CD14-positive monocyte (primary cell): ENCODE measurements at regions not wholly inside any gene's neighbourhood (a gene's known extent, or its start where the extent isn't known, plus 50 kb on each side); places are given as distances from the start of the nearest gene placed in this dataset.

Source experiments
- DNase-seq, 3 donors: peaks; one replicate each; pipeline ENCODE4 v3.0.0-alpha.2; 2011 to 2022
- H2AFZ ChIP-seq: 2 replicates; pipeline ENCODE4 v1.6.0; 2012; ENCODE audit warnings: mild to moderate bottlenecking, low read depth, low read length, inconsistent platforms; ENCODE audit not compliant: insufficient read depth, poor library complexity, severe bottlenecking
- H3K27ac ChIP-seq, 2 donors: 1 replicate in 1 of 2; 2 replicates in 1 of 2; pipeline ENCODE4 v1.5.1; 2012 to 2013; ENCODE audit warnings: low read length in 2 of 2, control low read depth in 1 of 2, inconsistent platforms in 1 of 2, low read depth in 1 of 2, mild to moderate bottlenecking in 1 of 2
- H3K27me3 ChIP-seq, 2 donors: one replicate each; pipeline versions ENCODE4 v1.6.0 to v1.6.1; 2011 to 2013; ENCODE audit warnings: low read length in 2 of 2; ENCODE audit not compliant: control insufficient read depth in 2 of 2, insufficient read depth in 2 of 2
- H3K36me3 ChIP-seq, 2 donors: replicated peaks in 1 of 2; 1 replicate in 1 of 2; 2 replicates in 1 of 2; pipeline versions ENCODE4 v1.5.1 to v1.6.1; 2012 to 2013; ENCODE audit warnings: low read length in 2 of 2, control low read depth in 1 of 2, inconsistent platforms in 1 of 2, mild to moderate bottlenecking in 1 of 2; ENCODE audit not compliant: insufficient read depth in 2 of 2, control insufficient read depth in 1 of 2
- H3K4me1 ChIP-seq, 2 donors: 1 replicate in 1 of 2; 2 replicates in 1 of 2; pipeline versions ENCODE4 v1.5.1 to v1.6.1; 2012 to 2013; ENCODE audit warnings: low read length in 2 of 2, control low read depth in 1 of 2, inconsistent platforms in 1 of 2, mild to moderate bottlenecking in 1 of 2, moderate library complexity in 1 of 2; ENCODE audit not compliant: insufficient read depth in 2 of 2, control insufficient read depth in 1 of 2
- H3K4me2 ChIP-seq: replicated peaks from 2 replicates; pipeline ENCODE3; 2012; ENCODE audit warnings: low read length, moderate library complexity, mild to moderate bottlenecking; ENCODE audit not compliant: poor library complexity, severe bottlenecking; ENCODE audit errors: extremely low read depth
- H3K4me3 ChIP-seq, 3 experiments: fragments of 200-600 bp in 1 of 3; sonication (generic) in 1 of 3; replicated peaks in 1 of 3; 1 replicate in 2 of 3; 2 replicates in 1 of 3; pipeline ENCODE4 v1.5.1; 2011 to 2013; ENCODE audit warnings: low read length in 3 of 3, mild to moderate bottlenecking in 3 of 3, control low read depth in 2 of 3, low read depth in 2 of 3, inconsistent platforms in 1 of 3, moderate library complexity in 1 of 3
- H3K79me2 ChIP-seq: 2 replicates; pipeline ENCODE4 v1.6.0; 2012; ENCODE audit warnings: mild to moderate bottlenecking, control low read depth, inconsistent platforms, low read length, moderate library complexity; ENCODE audit not compliant: insufficient read depth
- H3K9ac ChIP-seq: 2 replicates; pipeline ENCODE4 v1.6.0; 2017; ENCODE audit warnings: low read length, mild to moderate bottlenecking; ENCODE audit not compliant: insufficient read depth, poor library complexity, severe bottlenecking
- H3K9me3 ChIP-seq, 2 donors: replicated peaks in 1 of 2; 1 replicate in 1 of 2; 2 replicates in 1 of 2; pipeline versions ENCODE4 v1.5.1 to v1.6.1; 2012 to 2013; ENCODE audit warnings: low read length in 2 of 2, control low read depth in 1 of 2; ENCODE audit not compliant: control insufficient read depth in 1 of 2, insufficient read depth in 1 of 2
- H4K20me1 ChIP-seq: 2 replicates; pipeline ENCODE4 v1.6.0; 2012; ENCODE audit warnings: mild to moderate bottlenecking, low read length, control low read depth, moderate library complexity; ENCODE audit not compliant: insufficient read depth
- H3K27ac Mint-ChIP-seq, 7 donors: one replicate each; pipeline ENCODE4 v1.8.0; 2020; ENCODE audit warnings: mild to moderate bottlenecking in 7 of 7, mixed read lengths in 7 of 7, moderate library complexity in 6 of 7, inconsistent platforms in 2 of 7
- H3K27me3 Mint-ChIP-seq, 3 donors: one replicate each; pipeline ENCODE4 v1.8.0; 2021 to 2022; ENCODE audit warnings: low read depth in 3 of 3, mild to moderate bottlenecking in 3 of 3, mixed read lengths in 3 of 3, moderate library complexity in 3 of 3, inconsistent platforms in 1 of 3
- H3K36me3 Mint-ChIP-seq, 2 donors: one replicate each; pipeline ENCODE4 v1.8.0; 2020; ENCODE audit warnings: mixed read lengths in 2 of 2, inconsistent platforms in 1 of 2, mild to moderate bottlenecking in 1 of 2
- H3K4me1 Mint-ChIP-seq: one replicate; pipeline ENCODE4 v1.8.0; 2020; ENCODE audit warnings: mild to moderate bottlenecking, mixed read lengths
- H3K4me3 Mint-ChIP-seq, 2 donors: one replicate each; pipeline ENCODE4 v1.8.0; 2020; ENCODE audit warnings: mild to moderate bottlenecking in 2 of 2, mixed read lengths in 2 of 2, moderate library complexity in 1 of 2
- H3K9me3 Mint-ChIP-seq, 7 donors: one replicate each; pipeline ENCODE4 v1.8.0; 2020 to 2022; ENCODE audit warnings: mixed read lengths in 7 of 7, mild to moderate bottlenecking in 6 of 7, moderate library complexity in 6 of 7, inconsistent platforms in 2 of 7
- WGBS: methylation state at CpG from one replicate; pipeline ENCODE4 v1.1.5; 2013; ENCODE audit warnings: missing lambda C conversion rate; ENCODE audit not compliant: insufficient coverage; 5-methylcytosine and 5-hydroxymethylcytosine counted together
- intact Hi-C, 2 donors: fragments of 100-400 bp; cut with micrococcal nuclease; formaldehyde crosslinking; loops; one replicate each; pipeline versions ENCODE4 v1.15.0 to v1.15.1; 2023
- TF ChIP-seq, protein P1 (sequence below): fragments of 200-600 bp; IDR thresholded peaks from one replicate; pipeline ENCODE4 v1.8.0; 2022; ENCODE audit warnings: antibody characterized with exemption, mild to moderate bottlenecking

DNA sequence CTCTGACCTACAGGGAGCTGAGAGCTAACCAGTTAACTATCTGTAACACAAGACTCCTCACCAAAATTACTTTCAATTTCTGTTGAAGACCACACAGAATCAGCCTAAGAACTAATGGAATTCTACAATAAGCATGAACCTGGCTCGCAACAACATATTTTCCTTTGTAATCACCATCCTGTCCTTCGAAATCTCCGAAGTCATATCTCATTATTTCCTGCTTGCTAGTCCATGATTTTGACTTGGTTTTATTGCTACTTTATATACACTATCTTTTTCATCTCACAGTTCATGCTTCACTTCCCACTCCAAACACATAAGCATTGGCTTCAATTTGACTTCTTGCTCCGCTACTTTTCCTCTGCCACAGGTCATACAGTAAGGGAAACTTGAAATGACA, 405.8 kb upstream of the FKBP1C start:
- no peak for DNase-seq
- Histone ChIP-seq H3K4me3 (no peak overlapping the region), H3K4me2 (no peak overlapping the region), H3K4me1 (no peaks in the 10 kb centered on the region), H3K27me3 (no peaks in the 10 kb centered on the region), H2AFZ (no peak overlapping the region), H3K27ac (no peak overlapping the region), H3K36me3 (no peaks in the 10 kb centered on the region), H3K9me3 (peaks cover 9 to 14% of the 10 kb centered on the region in 2 donors), H3K79me2 (no peaks in the 10 kb centered on the region), H4K20me1 (no peaks in the 10 kb centered on the region), H3K9ac (no peak overlapping the region)
- no peak overlapping the region for H3K4me3 Mint-ChIP-seq
- H3K27ac Mint-ChIP-seq = no peak overlapping the region
- no peaks in the 10 kb centered on the region for H3K36me3 Mint-ChIP-seq
- TF ChIP-seq, protein P1, sequence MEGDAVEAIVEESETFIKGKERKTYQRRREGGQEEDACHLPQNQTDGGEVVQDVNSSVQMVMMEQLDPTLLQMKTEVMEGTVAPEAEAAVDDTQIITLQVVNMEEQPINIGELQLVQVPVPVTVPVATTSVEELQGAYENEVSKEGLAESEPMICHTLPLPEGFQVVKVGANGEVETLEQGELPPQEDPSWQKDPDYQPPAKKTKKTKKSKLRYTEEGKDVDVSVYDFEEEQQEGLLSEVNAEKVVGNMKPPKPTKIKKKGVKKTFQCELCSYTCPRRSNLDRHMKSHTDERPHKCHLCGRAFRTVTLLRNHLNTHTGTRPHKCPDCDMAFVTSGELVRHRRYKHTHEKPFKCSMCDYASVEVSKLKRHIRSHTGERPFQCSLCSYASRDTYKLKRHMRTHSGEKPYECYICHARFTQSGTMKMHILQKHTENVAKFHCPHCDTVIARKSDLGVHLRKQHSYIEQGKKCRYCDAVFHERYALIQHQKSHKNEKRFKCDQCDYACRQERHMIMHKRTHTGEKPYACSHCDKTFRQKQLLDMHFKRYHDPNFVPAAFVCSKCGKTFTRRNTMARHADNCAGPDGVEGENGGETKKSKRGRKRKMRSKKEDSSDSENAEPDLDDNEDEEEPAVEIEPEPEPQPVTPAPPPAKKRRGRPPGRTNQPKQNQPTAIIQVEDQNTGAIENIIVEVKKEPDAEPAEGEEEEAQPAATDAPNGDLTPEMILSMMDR = no peak
- H3K4me1 Mint-ChIP-seq = no peaks in the 10 kb centered on the region
- WGBS = 93% methylated on average over 3 of the region's 4 CpGs
- H3K9me3 Mint-ChIP-seq = peaks cover 2 to 15% (median 7%) of the 10 kb centered on the region in 7 donors
- H3K27me3 Mint-ChIP-seq = no peaks in the 10 kb centered on the region
- intact Hi-C loops = no loop called here

DNA sequence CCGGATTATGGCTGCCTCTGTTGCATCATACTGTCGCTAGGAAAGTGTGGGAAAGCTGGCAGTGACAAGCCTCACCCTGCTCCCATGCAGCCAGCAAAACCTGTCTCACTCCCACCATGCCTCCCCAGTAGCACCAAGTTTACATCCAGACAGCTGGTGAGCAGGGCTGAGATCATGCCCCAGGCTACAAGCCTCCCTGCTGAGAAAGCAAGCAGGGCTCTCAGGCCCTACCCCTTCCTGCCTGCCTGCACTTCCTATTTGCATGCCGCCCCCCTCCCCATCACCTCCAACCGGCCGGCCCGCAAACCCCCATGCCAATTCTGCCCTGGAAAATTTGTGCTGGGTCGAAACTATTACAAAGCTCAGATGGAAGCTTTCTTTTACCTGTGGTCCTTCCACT, 408.2 kb upstream of the FKBP1C start:
- H2AFZ ChIP-seq = no peak overlapping the region
- H3K9ac ChIP-seq = no peak overlapping the region
- Mint-ChIP-seq H3K27me3 (no peaks in the 10 kb centered on the region), H3K4me1 (no peaks in the 10 kb centered on the region), H3K27ac (no peak overlapping the region), H3K4me3 (no peak overlapping the region), H3K36me3 (no peaks in the 10 kb centered on the region), H3K9me3 (peaks cover 2 to 15% (median 7%) of the 10 kb centered on the region in 7 donors)
- 84% methylated on average over 5 of the region's 7 CpGs for WGBS
- intact Hi-C loops = no loop called here
- no peaks in the 10 kb centered on the region for H3K79me2 ChIP-seq
- H3K9me3 ChIP-seq = peaks cover 9 to 13% of the 10 kb centered on the region in 2 donors
- H3K4me3 ChIP-seq = no peak overlapping the region
- no peak for DNase-seq
- no peaks in the 10 kb centered on the region for H4K20me1 ChIP-seq
- no peak overlapping the region for H3K4me2 ChIP-seq
- H3K4me1 ChIP-seq = no peaks in the 10 kb centered on the region
- no peaks in the 10 kb centered on the region for H3K27me3 ChIP-seq
- TF ChIP-seq, protein P1 = no peak
- no peak overlapping the region for H3K27ac ChIP-seq
- H3K36me3 ChIP-seq = no peaks in the 10 kb centered on the region
